OCI-LY3 (cell line): ENCODE measurements at regions not wholly inside any gene's neighbourhood (a gene's known extent, or its start where the extent isn't known, plus 50 kb on each side); places are given as distances from the start of the nearest gene placed in this dataset.

Experiments
- EZH2phosphoT487 ChIP-seq: fragments of 200-600 bp; shearing (Covaris generic); IDR thresholded peaks from 2 replicates; pipeline ENCODE4 v1.6.1; 2018; ENCODE audit warnings: antibody characterized with exemption, mixed run types, low read depth
- TF ChIP-seq, protein P1 (sequence below): fragments of 200-600, 300-600 bp; sonication (generic); IDR thresholded peaks from 2 replicates; pipeline ENCODE4 v1.5.1; 2014; ENCODE audit warnings: antibody characterized with exemption, low read length, low read depth

DNA sequence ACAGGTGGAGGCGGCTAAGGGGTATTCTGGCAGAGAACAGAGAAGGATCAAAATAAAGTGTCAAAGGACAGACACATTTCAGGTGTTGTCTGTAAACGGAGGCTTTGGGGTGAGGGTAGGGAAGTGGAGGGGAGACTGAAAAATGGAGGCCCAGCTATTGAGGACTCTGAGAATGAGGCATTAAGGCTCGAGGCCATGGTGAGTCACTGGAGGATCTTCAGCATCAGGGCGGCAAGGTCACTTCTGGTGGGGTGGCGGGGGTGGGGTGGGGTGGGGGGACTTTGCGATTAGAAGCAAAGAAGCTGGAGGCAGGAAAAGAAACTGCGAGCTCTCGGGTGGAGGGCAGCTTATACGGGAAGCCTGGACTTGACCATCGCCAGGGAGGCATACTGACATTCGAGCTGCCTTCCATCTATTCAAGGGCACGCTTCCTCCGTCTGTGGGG, 58.4 kb upstream of the PCGF5 start:
- TF ChIP-seq, protein P1, sequence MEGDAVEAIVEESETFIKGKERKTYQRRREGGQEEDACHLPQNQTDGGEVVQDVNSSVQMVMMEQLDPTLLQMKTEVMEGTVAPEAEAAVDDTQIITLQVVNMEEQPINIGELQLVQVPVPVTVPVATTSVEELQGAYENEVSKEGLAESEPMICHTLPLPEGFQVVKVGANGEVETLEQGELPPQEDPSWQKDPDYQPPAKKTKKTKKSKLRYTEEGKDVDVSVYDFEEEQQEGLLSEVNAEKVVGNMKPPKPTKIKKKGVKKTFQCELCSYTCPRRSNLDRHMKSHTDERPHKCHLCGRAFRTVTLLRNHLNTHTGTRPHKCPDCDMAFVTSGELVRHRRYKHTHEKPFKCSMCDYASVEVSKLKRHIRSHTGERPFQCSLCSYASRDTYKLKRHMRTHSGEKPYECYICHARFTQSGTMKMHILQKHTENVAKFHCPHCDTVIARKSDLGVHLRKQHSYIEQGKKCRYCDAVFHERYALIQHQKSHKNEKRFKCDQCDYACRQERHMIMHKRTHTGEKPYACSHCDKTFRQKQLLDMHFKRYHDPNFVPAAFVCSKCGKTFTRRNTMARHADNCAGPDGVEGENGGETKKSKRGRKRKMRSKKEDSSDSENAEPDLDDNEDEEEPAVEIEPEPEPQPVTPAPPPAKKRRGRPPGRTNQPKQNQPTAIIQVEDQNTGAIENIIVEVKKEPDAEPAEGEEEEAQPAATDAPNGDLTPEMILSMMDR: no peak
- TF ChIP-seq EZH2phosphoT487: no peak
